Stimulated activated CD4-positive, alpha-beta T cell treated with anti-CD3 and anti-CD28 coated beads, Interleukin-4, amount 100 ng/mL, for 48 hours (primary cell): ENCODE measurements at regions not wholly inside any gene's neighbourhood (a gene's known extent, or its start where the extent isn't known, plus 50 kb on each side); places are given as distances from the start of the nearest gene placed in this dataset.
"Not testable (repeated sequence)": the region's sequence is repeated elsewhere in the genome, so short reads cannot be mapped to it uniquely, and the experiment has no call there.

Experiments
- DNase-seq, 2 donors: peaks; one replicate each; pipeline ENCODE4 v3.0.0-alpha.2; 2020; ENCODE audit warnings: low read depth in 2 of 2

DNA sequence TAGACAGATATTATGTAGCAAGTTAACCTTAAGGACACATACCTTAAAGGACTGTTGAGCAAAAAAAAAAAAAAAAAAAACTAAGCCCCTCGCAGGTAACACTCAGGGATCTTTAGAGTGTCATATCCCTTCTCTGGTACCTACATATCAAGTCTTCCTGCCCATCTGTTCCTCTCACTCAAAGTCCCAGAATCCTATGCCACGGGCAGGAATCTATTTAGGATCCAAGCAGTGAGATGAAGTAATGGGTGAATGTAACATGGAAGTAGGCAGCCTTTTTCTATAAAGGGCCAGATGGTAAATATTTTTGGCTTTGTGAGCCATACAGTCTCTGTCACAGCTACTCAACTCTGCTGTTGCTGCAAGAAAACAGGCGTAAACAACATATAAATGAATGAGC lies 496.7 kb downstream of the STK39 start:
- DNase-seq, result no peak

DNA sequence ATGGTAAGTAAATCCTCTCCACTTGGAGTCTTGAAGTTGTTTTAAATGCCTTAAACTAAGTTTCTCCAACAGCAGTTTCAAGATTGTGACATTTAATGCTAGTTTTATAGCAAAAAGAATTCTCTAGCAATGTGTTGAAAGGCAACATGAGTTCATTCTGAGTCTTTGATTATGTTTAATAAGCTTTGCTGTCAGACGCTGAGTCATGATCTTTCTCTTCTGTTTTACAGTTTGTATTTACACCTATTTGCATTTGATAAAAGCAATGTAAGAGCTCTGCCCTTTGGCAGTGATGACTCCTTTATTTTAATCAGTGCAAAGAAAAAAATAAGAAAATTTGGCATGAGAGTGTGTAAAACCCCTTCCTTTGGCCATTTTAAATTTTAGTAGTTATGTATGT lies 497.7 kb downstream of the STK39 start:
- no peak for DNase-seq

DNA sequence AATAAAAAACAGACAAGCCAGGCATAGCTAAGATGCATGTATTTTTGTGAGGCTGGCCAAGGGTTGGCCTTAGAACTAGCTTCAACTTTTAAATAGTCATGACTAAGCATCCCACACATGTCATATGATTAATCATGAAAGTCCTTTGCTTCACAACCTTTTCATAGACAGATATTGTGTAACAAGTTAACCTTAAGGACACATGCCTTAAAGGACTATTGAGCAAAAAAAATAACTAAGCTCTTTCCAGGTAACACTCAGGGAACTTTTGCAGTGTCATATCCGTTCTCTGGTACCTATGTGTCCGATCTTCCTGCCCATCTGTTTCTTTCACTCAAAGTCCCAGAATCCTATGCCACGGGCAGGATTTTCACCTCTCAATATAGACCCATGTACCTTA lies 498.4 kb downstream of the STK39 start:
- DNase-seq, result no peak

DNA sequence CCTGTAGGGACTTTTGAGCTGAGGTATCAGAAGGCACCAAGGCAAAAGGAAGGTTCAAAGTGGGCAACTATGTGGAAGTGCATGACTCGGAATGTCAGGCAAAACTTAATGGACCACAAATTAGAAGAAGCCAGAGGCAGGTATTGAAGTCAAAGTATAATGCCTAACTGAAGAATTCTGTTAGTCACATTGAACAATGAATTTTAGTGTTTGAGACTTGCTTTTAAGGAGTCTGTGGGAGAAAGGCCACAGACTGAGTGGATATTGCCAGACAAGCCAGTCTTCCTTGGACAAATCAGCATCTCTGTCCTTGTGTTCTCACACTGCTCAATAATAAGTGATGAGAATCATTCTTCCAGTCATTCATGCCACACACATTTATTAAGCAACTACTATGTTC lies 498.9 kb downstream of the STK39 start:
- no peak for DNase-seq

DNA sequence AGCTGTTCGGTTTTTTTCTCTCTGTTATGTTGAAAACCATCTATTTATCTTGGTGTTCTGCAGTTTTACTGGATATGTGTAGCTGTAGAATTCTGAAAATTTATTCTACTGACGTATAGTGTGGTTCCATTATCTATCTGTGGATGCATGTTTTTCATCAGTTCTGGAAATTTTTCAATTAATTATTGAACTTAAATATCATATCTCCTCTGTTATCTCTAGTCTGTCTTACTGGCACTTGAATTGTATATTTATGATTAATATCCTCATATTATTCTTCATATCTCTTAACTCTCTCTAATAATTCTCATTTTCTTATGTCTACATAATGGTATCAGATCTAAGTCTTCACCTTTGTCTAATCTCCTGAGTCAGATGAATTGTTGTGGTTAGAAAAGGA lies 501.7 kb downstream of the STK39 start:
- DNase-seq, result no peak

DNA sequence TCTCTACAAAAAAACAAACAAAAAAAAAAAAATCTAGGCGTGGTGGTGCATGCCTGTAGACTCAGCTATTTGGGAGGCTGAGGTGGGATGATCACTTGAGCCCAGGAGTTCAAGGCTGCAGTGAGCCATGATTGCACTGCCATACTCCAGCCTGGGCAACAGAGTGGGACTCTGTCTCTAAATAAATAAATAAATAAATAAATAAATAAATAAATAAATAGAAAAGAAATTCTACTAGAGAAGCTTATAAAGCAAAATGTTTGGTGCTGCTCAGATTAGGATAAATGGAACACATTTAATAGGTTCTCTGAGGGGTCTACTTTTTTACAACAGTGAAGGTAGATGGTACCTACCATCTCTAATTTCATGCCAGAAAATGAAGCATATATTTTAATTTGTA lies 507.5 kb downstream of the STK39 start:
- DNase-seq, result not testable (repeated sequence)

DNA sequence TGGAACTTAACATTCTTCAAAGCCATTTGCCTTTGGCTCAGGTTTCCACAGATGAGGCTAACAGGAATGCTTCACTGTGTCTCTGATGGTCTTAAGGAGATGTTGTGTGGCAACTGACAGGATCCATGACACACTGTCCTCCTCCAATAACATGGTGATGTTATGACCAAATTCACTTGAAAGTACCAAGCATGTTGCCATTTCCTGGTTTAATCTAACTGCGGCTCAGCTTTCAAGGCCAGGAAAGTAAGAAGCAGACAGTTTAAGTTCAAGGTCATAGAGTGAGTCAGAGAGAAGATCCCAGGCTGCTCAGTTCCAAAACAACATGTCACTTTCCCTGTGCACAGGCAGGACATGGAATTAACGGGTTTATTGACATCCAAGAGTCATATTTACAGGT lies 513.6 kb downstream of the STK39 start:
- no peak for DNase-seq

DNA sequence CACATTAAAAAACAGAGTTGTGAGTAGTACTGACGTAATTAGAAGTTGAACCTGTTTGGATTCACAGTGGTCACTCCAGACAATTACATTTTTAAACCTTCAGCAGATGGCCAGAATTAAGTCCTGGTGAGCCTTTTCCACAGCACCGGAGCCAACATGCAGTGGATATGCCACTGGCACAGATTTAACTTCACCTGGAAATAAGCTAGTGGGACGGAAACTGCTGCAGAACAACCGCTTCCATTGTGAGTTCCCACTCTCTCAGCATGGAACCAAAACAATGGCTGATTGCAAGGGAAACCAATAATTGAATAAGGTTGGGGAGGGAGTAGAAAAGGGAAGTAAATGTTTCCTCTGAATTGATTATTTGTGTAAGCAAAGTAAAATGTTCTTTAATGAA lies 515.1 kb downstream of the STK39 start:
- DNase-seq, result no peak

DNA sequence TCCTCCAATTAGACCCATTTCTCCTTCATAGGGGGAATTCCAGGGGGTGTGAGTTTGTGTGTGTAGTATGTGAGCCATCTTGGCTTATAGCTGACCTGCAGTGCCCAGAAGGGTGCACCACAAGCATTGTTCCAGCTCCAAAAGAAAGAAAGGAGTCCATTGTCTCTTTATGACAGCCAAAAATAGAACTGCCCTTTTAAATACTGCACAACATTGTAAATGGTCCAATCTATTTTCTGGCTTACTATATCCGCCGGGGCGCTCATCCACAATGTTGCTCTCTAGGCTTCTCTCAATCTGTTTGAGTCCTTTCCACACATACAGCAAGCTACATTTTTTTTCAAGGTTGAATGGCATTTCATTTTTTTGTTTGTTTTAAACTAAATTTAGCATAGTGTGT lies 517.5 kb downstream of the STK39 start:
- no peak for DNase-seq

DNA sequence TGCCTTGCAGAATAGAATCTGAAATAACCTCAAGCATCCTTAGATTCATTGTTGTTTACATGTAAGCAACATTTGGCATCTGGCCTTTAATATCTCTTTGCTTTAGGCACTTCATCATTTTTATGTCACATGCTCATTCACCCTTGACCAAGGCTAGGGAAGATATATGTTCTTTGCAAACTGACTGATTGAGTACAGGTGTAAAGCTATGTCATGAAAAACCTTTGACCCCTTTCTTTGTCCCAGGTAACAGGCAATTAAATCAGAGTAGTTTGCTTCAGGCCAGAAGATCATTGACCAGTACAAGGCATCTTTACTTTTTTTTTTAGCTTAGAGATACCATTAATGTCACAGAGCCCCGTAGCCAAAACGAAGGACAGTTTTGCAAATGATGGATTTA lies 520.6 kb downstream of the STK39 start:
- DNase-seq, result no peak

DNA sequence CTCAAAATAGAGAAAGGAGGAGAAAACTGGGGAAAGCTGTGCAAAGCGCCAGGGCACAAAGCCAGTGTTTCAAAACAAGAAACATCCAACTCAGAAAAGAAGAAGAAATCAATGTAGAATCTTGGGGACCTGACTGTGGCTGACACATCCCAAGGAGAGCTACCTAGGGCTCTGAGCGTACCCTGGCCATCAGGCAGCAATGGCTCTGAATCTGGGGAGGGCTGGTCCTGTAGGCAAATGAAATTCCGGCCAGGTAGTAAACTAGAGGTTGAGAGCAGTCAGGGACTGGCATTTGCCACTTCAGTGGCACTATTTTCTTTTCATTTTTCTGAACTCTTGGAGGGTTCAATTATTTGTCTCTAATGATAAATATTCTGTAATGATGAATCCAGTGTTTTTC lies 525.8 kb downstream of the STK39 start:
- no peak for DNase-seq

DNA sequence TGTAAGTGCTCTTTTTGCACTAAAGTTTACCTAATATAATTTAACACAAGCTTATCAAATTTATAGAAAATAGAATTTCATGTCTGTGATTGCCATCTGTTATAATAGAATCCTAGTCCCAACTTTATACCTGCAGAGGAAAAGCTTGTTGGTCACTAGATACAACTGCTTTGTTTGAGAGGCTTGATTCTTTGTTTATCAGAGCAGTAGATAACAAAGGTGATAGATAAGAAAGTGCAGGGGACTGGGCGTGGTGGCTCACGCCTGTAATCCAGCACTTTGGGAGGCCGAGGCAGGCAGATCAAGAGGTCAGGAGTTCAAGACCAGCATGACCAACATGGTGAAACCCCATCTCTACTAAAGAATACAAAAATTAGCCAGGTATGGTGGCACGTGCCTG lies 528.0 kb downstream of the STK39 start:
- no peak for DNase-seq

DNA sequence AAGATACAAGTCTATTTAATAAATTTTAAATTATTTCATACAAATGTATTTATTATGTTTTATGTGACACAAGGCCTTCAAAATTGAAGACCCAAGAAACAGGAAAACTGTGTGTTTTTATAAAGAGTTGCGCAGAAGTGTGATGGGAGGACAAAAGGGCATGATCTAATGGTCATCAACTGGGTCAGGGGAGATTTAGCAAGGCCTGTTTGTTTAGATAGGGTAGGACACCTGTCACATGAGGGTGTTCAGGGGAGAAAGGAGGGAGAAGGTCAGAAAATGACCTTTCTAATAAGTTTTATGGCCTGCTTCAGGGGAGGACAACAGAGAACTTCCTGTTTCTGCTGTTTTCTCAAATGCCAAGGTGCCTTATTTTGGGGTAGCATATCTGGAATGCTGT lies 528.8 kb downstream of the STK39 start:
- no peak for DNase-seq

DNA sequence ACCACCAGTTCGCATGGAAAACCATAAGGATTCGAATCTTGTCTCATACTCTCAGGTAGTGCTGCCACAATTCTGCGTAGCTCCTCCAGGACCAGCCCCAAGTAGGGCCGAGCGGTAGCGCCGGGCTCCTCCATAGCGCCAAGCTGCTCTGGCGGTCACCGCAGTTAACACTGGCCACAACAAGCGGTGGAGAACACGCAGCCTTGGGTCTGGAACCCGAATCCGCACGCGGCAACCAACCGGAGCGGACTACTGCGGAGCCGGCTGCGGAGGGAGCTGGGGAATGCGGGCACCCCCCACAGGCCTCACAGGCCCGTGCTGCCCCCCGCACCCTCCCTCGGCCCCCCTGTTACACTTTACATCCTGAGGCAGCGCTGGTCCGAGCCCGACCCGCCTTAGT lies 531.5 kb downstream of the STK39 start:
- no peak for DNase-seq

DNA sequence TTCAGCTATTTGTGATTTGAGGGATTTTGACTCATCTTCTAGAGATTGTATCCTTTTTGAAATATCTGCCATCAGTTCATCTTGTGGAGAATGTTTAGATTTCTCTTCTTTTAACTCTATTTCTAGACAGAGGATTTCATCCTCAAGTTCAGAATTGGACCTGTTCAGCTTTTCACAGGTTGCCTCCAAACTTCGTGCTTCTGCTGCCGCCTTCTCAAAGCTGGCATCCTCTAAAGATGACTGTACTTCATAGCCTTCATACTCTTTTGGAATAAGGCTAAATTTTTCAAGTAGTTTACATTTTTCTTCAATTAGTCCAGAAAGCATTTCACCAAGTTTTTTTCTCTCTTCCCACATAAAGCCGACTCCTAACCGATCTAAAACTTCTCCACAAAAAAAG lies 531.9 kb downstream of the STK39 start:
- DNase-seq, result not testable (repeated sequence)

DNA sequence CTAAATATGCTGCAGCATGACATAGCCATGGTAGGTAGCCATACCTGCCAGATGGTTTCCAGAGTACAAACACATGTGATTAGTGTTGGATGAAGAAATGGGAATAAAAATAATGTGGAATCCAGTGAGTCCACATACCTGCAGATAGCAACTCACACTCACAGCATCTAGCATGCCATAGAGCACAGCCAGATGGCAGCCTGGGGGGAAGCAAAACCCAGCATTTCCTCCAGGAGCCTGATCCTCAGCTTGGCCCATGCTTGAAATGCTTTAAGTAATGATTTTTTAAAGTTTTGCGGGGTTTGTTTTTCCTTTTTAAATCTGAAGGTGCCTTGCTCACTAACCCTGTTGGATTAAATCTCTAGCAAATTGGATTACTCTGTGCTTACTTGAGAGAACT lies 535.1 kb downstream of the STK39 start:
- DNase-seq, result no peak

DNA sequence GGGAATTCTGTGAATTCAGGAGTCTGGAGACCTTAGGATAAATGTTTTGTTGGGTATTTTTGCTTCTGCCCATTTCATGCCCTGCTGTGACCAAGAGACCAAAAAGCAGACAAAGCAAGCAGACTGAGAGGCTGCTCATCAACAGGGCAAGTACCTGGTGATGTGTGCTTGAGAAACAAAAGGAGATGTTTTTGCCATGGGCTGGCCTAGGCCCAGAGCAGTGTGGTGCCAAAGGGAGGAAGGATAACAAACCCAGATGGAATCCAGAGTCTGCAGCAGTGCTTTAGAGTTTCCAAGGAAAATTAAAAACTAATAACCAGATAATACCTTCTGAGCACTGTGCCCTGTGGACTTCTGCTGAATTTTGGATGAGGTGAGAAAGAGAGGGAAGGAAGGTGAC lies 538.4 kb downstream of the STK39 start:
- no peak for DNase-seq

DNA sequence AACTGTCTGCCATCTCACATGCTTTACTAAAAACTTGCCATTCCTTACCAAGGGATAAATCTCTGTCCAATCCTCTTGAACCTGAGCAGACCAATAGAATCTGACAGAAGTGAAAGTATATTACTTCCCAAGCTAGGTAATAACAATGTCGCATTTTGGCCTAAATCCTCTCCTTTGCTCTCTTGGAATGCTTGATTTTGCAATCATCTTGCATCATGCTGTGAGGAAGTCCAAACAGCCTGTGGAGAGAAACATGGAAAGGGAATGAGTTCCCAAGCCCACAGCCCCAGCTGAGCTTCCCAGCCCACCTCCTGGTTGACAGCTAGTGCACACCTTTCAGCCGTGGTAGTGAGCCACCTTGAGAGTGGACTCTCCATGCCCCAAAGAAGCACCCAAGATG lies 540.6 kb downstream of the STK39 start:
- DNase-seq, result no peak

DNA sequence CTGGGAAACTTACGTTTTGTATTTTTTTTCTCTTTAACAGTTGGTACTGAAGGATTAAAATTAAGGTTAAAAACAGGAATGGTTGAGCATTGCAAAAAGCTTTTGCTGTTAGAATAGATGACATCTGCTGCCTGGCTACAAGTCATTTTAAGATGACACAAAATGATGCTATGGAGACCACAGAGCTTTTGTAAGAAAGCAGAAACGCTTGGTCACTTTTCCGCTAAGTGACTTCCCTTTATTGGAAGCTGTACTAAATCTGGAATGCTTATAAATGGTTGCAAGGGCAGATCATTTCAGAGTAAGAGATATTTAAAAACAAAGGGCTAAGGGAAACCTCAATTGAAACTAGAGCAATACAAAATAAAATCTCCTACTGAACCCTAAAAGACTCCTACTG lies 544.0 kb downstream of the STK39 start:
- no peak for DNase-seq

DNA sequence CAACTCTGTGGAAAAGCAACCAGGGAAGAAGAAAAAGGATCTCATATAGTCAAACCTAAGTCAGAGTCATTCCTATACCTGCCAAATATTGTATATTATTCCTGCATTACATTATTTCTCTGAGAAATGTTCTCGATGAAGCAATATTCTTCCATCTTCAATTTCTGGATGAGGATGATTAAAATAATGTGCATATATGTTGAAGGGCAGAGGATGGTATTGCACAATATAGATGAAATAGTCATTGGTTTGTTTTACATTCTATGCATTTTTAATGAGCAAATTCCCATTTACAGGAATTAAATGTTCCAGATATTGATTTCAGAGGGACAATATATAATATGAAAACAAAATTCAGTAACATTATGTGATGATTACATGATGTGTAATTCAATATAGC lies 545.2 kb downstream of the STK39 start:
- DNase-seq, result no peak

DNA sequence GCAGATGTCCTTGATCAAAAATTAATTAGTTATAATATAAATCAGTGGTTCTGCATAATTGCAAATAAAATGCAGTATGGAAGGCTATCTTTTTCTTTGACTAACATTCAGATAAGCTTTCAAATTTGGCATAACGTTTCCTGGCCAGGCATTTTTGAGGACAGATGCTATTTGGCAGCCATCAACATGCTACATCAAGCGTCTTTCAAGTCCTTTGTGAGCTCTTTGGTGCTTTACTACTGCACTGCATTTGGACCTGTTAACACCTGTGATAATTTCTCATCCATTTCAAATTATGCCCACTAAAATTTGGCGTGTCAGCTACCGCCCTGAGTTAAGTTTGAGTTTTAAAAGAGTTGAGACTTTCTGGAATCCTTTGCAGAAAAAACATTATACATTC lies 545.7 kb downstream of the STK39 start:
- DNase-seq, result no peak

DNA sequence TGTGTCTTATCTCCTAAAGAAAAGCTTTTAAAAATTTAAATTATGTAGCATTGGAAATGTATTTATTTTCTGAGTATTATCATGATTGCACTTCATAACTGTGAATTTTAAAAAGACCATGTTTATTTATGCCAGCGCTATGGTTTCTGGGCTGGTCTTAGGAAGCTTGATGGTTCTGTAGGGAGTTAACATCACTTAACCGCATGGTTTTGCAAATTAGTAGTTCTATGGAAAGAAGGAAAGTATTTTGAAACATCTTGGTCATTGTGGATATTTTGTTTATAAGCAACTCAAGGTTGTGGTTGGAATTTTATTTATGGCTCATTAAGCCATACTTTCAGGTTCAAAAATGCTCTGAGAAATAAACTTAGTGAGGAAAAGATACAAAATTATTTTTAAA lies 549.4 kb downstream of the STK39 start:
- DNase-seq, result no peak

DNA sequence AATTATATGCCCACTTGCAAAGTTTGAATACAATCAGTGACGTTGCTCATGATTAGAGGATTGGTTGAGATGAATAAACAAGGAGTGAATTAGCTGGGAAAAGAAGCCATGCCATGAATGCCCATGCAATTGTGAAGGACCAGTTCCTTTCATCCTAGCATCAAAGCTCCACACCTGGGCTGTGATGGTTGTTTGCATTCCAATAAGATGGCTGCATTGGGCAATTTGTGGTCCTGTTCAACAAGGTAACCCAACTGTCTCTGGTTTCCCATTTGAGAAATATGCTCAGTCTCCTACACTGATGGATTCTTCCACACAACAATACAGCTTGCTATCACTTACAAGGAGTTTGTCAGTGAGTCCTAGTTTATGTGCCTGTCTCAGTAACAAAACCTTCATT lies 550.2 kb downstream of the STK39 start:
- no peak for DNase-seq

DNA sequence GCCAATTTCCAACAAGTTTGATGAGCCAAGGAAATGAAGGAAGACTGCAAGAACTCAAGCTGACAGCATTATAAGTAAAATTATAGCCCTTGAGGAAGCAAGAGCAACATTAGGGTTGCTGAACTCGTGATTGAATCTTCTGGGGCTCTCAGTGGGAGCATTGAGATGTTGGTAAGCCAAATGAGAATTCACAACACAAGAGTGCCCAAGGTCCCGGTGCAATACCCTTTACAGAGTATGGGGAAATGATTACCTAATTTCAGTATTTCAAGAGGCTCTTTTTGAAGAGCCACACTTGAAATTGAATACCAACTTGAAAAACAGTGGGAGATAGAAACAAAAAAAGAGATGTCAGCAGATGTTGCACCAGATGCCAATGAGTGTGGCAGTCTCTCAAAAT lies 554.5 kb downstream of the STK39 start:
- no peak for DNase-seq

DNA sequence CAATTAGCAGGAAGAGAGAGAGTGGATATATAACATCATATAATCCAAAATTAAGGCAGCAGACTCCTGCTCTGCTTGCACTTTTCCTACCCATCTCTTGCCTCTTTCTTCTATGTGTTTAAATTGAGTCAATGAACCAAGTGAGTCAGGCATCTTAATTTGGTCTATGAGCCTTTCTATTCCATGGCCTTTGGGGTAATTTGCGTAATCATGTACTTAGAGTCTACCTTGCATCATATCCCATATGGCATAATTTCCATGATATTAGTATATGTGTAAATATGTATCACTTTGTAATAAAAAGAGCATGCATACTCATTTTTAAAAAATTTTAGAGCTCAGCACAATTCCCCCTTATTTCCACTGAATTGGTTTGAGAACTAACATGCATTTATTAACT lies 555.2 kb downstream of the STK39 start:
- no peak for DNase-seq
